ENCODE measurements at regions not wholly inside any gene's neighbourhood (a gene's known extent, or its start where the extent isn't known, plus 50 kb on each side); places are given as distances from the start of the nearest gene placed in this dataset.
"Not testable (repeated sequence)": the region's sequence is repeated elsewhere in the genome, so short reads cannot be mapped to it uniquely, and the experiment has no call there.

GRCh38 chr3:17832016-17832415 lies 89.6 kb upstream of the TBC1D5 start:
- peak; percentile 21 to 76 (median 48) for DNase-seq

GRCh38 chr3:17831366-17831765 lies 88.9 kb upstream of the TBC1D5 start:
- DNase-seq: peak in 2 of 4 experiments; percentile 56 to 60

- DNase-seq: no peak
These were observed 88.4 kb upstream of the TBC1D5 start for GRCh38 chr3:17830788-17831187.

- no peak for DNase-seq
These were observed 86.0 kb upstream of the TBC1D5 start for GRCh38 chr3:17828388-17828787.

- no peak for DNase-seq
These were observed 82.9 kb upstream of the TBC1D5 start for GRCh38 chr3:17825298-17825697.

- DNase-seq: no peak
These were observed 81.4 kb upstream of the TBC1D5 start for GRCh38 chr3:17823816-17824215.

- DNase-seq: no peak
These were observed 80.6 kb upstream of the TBC1D5 start for GRCh38 chr3:17823036-17823435.

GRCh38 chr3:17820704-17821103 lies 78.3 kb upstream of the TBC1D5 start:
- peak in 1 of 4 experiments; percentile 3 for DNase-seq

GRCh38 chr3:17820275-17820674 lies 77.8 kb upstream of the TBC1D5 start:
- no peak for DNase-seq

GRCh38 chr3:17817973-17818372 lies 75.5 kb upstream of the TBC1D5 start:
- not testable (repeated sequence) for DNase-seq

GRCh38 chr3:17817545-17817944 lies 75.1 kb upstream of the TBC1D5 start:
- DNase-seq: no peak

- not testable (repeated sequence) for DNase-seq
These were observed 74.4 kb upstream of the TBC1D5 start for GRCh38 chr3:17816839-17817238.

GRCh38 chr3:17812328-17812727 lies 69.9 kb upstream of the TBC1D5 start:
- DNase-seq: peak in 2 of 4 experiments; percentile 13 to 17

- no peak for DNase-seq
These were observed 69.2 kb upstream of the TBC1D5 start for GRCh38 chr3:17811646-17812045.

- DNase-seq: no peak
These were observed 68.3 kb upstream of the TBC1D5 start for GRCh38 chr3:17810759-17811158.

GRCh38 chr3:17808994-17809393 lies 66.6 kb upstream of the TBC1D5 start:
- DNase-seq: no peak

- DNase-seq: no peak
These were observed 64.4 kb upstream of the TBC1D5 start for GRCh38 chr3:17806876-17807275.

- DNase-seq: no peak
These were observed 63.8 kb upstream of the TBC1D5 start for GRCh38 chr3:17806201-17806600.

GRCh38 chr3:17805461-17805940 lies 63.1 kb upstream of the TBC1D5 start:
- DNase-seq: no peak

GRCh38 chr3:17802950-17803349 lies 60.5 kb upstream of the TBC1D5 start:
- DNase-seq: no peak

- DNase-seq: no peak
These were observed 58.7 kb upstream of the TBC1D5 start for GRCh38 chr3:17801131-17801530.

GRCh38 chr3:17800232-17800631 lies 57.8 kb upstream of the TBC1D5 start:
- DNase-seq: no peak

GRCh38 chr3:17799312-17799711 lies 56.9 kb upstream of the TBC1D5 start:
- no peak for DNase-seq

- DNase-seq: no peak
These were observed 55.6 kb upstream of the TBC1D5 start for GRCh38 chr3:17798000-17798399.

- DNase-seq: no peak
These were observed 53.3 kb upstream of the TBC1D5 start for GRCh38 chr3:17795711-17796110.

- no peak for DNase-seq
These were observed 52.8 kb upstream of the TBC1D5 start for GRCh38 chr3:17795280-17795679.

Data from suppressor macrophage (primary cell).